HG03060 (cell line): ENCODE measurements at regions not wholly inside any gene's neighbourhood (a gene's known extent, or its start where the extent isn't known, plus 50 kb on each side); places are given as distances from the start of the nearest gene placed in this dataset.
A peak's percentile ranks its signal among the peaks of the same experiment; 100 is the strongest.

Experiments
- ATAC-seq: cut with Tn5 transposase; IDR thresholded peaks from one replicate; pipeline ENCODE4 v1.9.1; 2021; ENCODE audit warnings: low read depth, moderate number of reproducible peaks; ENCODE audit not compliant: unreplicated experiment

GRCh38 chr7:142607351-142607750, 141.9 kb upstream of the PRSS1 start:
- no peak for ATAC-seq

GRCh38 chr7:142606081-142606480, 143.2 kb upstream of the PRSS1 start:
- ATAC-seq: no peak

- ATAC-seq: no peak
Measured at GRCh38 chr7:142604671-142605070, 144.6 kb upstream of the PRSS1 start.

- ATAC-seq: no peak
Measured at GRCh38 chr7:142603870-142604448, 145.3 kb upstream of the PRSS1 start.

GRCh38 chr7:142602756-142603155, 146.5 kb upstream of the PRSS1 start:
- no peak for ATAC-seq

GRCh38 chr7:142602183-142602582, 147.1 kb upstream of the PRSS1 start:
- no peak for ATAC-seq

- ATAC-seq: no peak
Measured at GRCh38 chr7:142598297-142598696, 151.0 kb upstream of the PRSS1 start.

- ATAC-seq: no peak
Measured at GRCh38 chr7:142597547-142597946, 151.7 kb upstream of the PRSS1 start.

- no peak for ATAC-seq
Measured at GRCh38 chr7:142595816-142596516, 153.3 kb upstream of the PRSS1 start.

- ATAC-seq: no peak
Measured at GRCh38 chr7:142594078-142594477, 155.2 kb upstream of the PRSS1 start.

GRCh38 chr7:142593106-142593505, 156.2 kb upstream of the PRSS1 start:
- no peak for ATAC-seq

- no peak for ATAC-seq
Measured at GRCh38 chr7:142592664-142593063, 156.6 kb upstream of the PRSS1 start.

- ATAC-seq: no peak
Measured at GRCh38 chr7:142592231-142592630, 157.0 kb upstream of the PRSS1 start.

- ATAC-seq: no peak
Measured at GRCh38 chr7:142590830-142591457, 158.3 kb upstream of the PRSS1 start.

GRCh38 chr7:142590077-142590476, 159.2 kb upstream of the PRSS1 start:
- no peak for ATAC-seq

- peak; percentile 73 for ATAC-seq
Measured at GRCh38 chr7:142587578-142588191, 161.6 kb upstream of the PRSS1 start.

GRCh38 chr7:142586611-142587010, 162.7 kb upstream of the PRSS1 start:
- no peak for ATAC-seq

GRCh38 chr7:142585425-142585824, 163.8 kb upstream of the PRSS1 start:
- no peak for ATAC-seq

- no peak for ATAC-seq
Measured at GRCh38 chr7:142584765-142585164, 164.5 kb upstream of the PRSS1 start.

GRCh38 chr7:142583446-142583845, 165.8 kb upstream of the PRSS1 start:
- ATAC-seq: peak; percentile 54

- no peak for ATAC-seq
Measured at GRCh38 chr7:142582351-142582750, 166.9 kb upstream of the PRSS1 start.

GRCh38 chr7:142581341-142581740, 167.9 kb upstream of the PRSS1 start:
- peak; percentile 48 for ATAC-seq
